GM12891 (cell line): ENCODE measurements at regions not wholly inside any gene's neighbourhood (a gene's known extent, or its start where the extent isn't known, plus 50 kb on each side); places are given as distances from the start of the nearest gene placed in this dataset.

ENCODE experiments used
- POLR2A ChIP-seq: IDR thresholded peaks from 2 replicates; pipeline ENCODE4 v1.6.1; 2011; ENCODE audit warnings: low read depth, low read length, control low read depth
- POLR2AphosphoS5 ChIP-seq: IDR thresholded peaks from 2 replicates; pipeline ENCODE4 v1.6.1; 2011; ENCODE audit warnings: low read depth, low read length, control low read depth

- TF ChIP-seq POLR2A, result no peak
- no peak for TF ChIP-seq POLR2AphosphoS5
Measured at GRCh38 chr2:195498839-195499490, 158.1 kb upstream of the SLC39A10 start.
